Cerebellar nuclear complex (tissue), 1 donor: ENCODE measurements at regions not wholly inside any gene's neighbourhood (a gene's known extent, or its start where the extent isn't known, plus 50 kb on each side); places are given as distances from the start of the nearest gene placed in this dataset.
"Not testable (repeated sequence)": the region's sequence is repeated elsewhere in the genome, so short reads cannot be mapped to it uniquely, and the experiment has no call there.

Source experiments
- DNase-seq, 2 experiments: peaks; one replicate each; lab custom pipeline; 2025; lab: John Stamatoyannopoulos, UW

DNA sequence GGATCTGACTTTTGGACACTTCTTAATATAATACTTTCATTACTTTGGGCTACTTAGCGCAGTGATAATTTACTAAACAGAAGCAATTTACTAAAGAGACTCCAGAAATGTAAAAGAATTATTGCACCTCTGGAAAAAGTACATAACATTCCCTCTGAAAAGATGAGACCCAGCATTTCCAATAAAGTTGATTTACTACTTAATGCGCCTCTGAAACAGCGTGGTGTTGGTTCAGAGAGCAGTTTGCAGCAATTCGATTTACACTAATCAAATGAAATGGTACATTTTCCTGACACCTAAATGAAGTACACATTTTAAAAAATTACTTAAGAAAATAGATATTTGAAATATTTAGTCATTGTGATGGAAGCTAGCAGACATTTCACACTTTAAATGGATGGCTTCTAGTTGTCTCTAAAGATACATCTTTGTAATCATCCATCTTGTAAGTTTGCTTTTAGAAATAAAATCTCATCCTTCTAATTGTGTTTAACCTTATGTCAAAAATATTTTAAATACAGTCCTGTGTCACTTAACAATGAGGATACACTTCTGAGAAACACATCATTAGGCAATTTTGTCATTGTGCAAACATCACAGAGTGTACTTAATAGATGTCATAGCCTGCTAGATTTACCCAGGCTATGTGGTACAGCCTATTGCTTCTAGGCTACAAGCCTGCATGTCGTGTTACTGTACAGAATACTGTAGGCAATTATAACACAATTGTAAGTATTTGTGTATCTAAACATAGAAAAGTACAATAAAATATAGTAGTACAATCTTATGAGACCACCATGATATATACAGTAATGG lies 284.6 kb upstream of the UBE2E3 start:
- DNase-seq, result no peak

DNA sequence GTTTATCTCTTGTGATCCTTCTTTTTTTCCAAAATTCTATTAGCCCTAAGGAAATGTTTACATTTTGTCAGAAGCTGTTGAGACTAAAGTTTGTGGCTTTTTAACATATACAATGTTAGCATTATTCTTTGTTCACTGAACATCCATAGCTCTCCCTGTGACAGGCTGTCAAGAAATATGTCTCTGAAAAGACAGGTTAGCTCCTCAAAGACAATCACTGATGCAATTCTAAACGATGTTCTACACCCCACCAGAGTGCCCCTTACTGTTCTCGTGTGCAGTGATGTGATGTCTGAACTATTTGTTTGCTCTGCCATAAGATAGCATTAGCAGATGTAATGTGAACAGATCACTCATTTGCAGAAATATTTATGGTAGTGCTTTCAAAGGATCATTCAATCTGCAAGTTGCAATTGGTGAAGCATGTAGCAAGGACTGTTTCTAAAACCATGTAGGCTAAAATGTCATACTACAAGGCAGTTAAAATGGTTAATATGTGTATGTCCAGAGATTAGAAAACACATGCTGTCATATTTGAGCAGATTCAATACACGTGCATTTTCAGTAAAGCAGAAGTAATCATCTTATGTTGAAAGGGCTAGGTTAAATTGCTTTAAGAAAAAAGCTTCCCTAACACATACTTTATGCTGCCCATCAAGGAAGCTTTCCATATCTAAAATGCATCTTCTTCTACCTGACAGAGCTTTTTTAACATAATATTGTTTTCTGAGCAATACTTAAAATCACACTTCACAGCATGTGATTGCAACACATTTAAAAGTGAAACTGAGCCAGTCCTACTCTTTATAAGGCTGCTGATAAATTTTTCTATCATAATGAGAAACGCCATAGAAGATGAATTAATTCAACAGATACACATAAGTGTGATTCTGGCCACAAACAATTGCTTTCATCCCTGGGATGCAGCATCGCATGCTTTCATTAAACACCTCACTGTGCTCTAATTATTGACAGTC lies 285.7 kb upstream of the UBE2E3 start:
- DNase-seq, result no peak

DNA sequence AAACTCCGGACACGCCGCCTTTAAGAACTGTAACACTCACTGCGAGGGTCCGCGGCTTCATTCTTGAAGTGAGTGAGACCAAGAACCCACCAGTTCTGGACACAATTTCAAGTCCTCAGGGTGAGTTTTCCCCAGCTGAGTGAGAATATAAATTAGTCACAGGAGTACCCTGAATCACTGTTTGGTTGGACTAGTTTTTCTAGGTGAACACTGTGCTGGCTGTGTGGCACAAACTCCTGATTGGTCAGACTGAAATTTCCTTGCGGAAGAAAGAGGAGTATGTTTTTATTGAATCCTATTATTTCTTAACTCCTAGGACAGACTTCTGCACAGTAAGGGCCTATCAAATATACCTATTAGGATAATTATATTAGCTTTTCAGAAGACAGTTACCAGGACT lies 288.1 kb upstream of the UBE2E3 start:
- DNase-seq, result no peak

DNA sequence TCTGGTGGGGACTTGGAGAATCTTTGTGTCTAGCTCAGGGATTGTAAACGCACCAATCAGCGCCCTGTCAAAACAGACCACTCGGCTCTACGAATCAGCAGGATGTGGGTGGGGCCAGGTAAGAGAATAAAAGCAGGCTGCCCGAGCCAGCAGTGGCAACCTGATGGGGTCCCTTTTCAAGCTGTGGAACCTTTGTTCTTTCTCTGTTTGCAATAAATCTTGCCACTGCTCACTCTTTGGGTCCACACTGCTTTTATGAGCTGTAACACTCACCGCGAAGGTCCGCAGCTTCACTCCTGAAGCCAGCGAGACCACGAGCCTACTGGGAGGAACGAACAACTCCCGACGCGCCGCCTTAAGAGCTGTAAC lies 288.6 kb upstream of the UBE2E3 start:
- DNase-seq, result not testable (repeated sequence)

DNA sequence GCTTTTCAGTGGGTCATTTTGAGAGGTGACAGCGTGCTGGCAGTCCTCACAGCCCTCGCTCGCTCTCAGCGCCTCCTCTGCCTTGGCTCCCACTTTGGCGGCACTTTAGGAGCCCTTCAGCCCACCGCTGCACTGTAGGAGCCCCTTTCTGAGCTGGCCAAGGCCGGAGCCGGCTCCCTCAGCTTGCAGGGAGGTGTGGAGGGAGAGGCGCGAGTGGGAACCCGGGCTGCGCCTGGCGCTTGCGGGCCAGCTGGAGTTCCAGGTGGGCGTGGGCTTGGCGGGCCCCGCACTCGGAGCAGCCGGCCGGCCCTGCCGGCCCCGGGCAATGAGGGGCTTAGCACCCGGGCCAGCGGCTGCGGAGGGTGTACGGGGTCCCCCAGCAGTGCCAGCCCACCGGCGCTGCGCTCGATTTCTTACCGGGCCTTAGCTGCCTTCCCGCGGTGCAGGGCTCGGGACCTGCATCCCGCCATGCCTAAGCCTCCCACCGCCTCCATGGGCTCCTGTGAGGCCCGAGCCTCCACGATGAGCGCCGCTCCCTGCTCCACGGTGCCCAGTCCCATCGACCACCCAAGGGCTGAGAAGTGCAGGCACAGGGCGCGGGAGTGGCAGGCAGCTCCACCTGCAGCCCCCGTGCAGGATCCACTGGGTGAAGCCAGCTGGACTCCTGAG lies 289.1 kb upstream of the UBE2E3 start:
- DNase-seq, result not testable (repeated sequence)

DNA sequence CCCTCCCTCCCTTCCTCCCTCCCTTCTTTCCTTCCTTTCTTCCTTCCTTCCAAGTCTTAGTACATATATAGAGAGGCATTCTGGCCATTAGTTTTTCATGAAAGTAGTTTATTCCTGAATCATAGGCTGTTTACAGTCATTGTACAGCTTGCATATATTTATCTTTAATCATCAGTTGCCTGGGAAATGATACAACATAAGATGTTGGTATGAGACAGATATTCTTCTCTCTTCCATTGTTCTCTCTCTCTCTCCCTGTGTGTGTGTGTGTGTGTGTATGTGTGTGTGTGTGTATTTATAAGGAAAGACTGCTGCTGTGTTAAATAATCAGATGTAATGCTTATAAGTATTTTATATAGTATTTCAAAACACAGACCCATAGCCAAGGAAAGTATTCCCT lies 289.8 kb upstream of the UBE2E3 start:
- no peak for DNase-seq

DNA sequence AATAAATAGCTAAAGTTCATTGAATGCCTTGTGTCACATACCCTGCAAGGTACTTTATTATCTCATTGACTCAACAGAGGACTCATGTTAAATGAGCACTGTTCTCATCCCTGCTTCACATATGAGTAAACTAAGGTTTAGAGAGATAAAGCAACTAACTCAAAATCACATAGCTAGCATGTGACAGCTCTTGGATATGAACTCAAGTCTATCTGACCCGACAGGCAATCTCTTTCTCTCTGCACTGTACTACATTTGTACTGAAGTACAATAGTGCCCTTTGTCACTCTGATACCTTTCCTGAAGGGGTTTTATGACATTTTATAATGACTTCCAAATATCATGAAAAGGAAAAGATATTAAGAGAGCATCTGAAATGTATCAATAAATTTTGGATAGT lies 297.5 kb upstream of the UBE2E3 start:
- no peak for DNase-seq

DNA sequence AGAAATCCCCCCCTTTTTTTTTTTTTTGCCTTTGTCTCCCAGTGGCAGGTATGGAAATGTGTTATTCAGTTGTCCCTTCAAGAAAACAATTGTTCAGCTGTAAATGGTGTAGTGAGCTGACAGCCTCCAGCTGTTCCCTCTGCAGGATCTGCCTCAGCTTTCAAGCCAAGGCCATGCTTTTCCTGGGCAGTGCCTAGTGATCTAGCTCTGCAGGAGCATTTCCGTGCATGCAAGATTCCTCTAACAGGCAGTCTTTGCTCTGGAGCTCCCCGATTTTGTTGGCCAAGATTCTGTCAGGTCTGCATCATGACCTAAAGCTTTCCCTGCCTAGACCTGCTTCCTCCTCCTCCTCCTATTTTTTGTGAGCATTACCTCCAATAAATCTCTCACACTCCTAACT lies 300.7 kb upstream of the UBE2E3 start:
- DNase-seq, result no peak

DNA sequence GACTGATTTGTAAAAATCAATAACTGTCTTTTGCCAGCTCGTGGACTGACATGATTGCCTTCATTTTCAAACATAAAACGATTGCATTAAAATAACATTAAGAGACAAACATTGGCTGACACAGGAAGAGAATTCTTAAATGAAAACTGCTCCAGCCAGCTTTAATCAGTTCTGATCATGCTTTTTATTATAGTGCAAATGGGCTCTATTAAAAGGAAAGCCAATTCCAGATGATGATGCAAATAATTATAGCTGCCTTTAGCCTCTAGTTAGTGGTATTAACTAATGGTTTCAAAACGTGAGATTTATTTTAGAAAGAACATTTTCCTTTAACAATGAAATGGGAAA lies 301.8 kb upstream of the UBE2E3 start:
- DNase-seq, result no peak

DNA sequence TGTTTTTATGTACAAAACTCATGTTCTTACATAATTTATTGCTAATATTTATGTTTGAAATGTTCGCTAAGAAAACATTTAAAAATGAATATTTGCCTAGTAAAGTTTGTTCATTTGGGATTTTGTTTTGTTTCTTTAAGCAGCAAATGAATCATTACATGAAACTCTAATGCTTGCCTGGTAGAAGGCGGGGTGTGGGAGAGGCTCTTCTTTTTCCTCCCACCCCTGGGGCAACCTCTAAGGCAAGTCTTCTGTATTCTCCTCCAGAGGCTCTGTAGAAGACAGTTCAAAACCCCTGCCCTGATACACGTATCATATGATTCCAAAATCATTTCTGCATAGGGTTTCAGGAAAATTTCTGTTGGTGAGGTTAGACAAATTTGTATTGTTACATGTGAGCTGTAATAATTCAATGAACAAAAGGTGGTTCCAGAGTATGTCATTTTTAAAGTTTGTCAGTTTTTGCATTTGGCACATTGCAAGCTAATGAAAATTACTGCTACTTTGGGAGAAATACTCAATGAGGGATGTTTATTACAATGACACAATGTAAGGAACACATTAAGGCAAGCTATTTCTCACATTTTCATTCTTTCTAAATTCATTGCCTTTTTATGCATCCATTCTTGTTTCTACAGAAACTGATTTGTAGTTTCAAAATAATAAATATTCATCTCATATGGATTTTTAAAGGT lies 302.3 kb upstream of the UBE2E3 start:
- DNase-seq, result no peak

DNA sequence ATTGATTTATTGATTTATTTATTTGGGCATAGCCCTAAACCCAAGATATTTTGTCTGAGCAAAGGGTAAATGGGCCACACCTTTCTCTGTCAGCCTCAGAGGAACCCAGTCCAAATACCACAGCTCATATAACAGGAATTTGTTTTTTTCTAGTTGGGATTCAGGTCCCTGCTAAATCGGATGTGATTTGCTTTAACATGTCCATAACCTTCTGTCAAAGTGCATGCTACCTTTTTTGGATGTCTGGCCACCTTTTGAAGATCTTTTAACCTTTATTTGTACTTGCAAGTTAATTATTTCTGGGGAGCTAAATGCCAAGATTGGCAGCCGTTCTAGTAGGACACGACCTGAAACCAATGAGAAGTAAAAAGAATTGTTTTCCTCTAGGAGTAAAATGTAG lies 303.2 kb upstream of the UBE2E3 start:
- DNase-seq, result no peak

DNA sequence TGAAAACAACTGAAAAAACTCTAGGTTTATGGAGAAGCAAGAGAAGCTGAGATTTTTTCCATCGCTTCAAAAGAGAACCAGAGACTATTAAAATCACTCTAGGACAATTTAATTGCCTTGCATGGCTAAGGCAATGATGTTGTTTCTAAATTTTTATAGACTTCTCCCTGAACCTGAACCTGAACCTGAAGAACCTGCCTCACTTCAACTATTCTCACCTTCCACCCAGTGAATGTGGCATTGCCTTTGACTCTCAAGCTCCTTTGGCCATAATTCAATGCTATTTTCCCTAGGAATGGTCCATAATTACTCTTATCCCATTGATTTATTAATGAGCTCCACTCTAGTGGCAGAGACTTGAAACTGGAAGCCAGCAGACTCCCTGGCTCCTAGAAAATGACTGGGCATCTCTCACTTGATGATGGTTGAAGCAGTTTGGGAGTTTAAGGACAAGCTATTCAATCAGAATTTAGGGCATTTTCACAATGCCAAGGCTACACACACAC lies 303.8 kb upstream of the UBE2E3 start:
- no peak for DNase-seq

DNA sequence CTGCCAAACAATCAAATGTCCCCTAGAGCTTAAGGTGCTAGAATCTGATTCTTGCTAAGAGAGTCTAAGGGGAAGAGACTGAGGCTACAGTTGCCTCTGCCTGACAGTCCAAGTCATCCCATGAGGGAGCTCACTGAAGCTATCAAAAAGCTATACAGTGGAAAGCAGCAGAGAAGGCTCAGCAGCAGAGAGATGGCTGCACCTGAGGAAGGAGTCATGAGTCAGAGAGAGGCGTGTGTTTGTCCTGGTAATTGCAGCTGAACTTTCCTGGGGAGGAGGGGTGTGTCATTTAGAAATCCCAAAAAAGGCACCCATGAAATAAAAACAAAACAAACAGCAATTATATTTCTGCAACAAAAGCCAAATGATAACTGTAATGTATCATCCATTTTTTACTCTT lies 305.2 kb upstream of the UBE2E3 start:
- DNase-seq, result no peak

DNA sequence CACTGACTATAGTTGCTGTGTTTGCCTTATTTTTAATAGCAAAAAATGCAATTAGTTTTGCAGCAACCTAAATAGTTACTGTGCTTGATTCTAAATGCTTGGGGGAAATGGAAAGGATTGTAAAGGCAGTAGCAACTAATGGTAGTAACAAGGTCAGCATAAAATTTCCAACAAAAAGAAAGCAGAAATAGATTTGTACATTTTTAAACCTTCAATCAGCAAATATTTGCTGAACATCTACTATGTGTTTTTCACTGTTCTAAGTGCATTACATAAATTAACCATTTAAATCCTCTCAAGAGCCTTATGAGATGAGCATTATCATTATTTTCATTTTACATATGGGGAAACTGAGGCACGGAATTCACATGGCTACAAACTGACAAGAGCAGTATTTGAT lies 308.0 kb upstream of the UBE2E3 start:
- DNase-seq, result no peak

DNA sequence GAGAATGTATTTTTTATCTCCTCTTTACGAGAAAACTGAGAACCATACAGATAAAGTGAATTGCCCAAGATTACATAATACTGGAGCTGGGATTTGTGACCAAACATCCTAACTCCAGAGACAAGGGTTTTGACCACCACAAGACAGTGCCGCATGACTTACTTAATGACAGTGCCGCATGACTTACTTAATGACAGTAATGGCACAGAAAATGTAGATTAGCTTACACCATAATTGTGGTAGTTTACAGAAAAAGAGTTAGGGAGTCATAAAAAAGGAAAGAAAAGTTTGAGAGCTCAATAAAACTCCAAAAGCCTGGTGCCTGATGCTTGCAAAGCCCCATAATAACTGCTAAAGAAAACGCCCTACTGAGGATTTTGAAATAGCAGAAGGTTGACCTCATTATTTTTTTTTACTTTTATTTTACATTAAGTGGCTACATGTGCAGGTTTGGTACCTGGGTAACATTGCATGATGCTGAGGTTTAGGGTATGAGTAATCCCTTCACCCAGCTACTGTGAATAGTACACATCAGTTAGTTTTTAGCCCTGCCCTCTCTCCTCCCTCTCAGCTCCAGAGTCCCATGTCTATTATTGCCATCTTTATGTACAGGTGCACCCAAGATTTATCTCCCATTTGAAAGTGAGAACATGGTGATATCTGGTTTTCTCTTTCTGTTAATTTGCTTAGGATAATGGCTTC lies 310.0 kb upstream of the UBE2E3 start:
- no peak for DNase-seq

DNA sequence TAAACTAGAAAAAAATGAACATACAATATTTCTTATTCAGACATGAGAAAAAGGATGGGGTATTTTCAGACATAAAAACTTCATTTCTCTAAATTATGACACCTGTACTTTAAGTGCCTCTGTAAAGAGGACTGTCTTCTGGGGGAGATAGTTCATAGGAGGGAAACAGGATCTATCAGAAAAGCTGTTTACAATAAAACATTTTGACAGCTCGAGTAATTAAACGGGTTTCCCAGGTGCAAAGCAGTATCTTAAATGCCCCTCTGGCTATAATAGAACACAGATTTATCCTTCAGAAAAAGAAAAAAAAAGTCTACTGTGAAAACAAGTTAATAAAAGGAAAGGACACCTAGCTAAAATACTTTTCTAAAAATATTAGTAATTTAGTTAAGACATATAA lies 311.4 kb upstream of the UBE2E3 start:
- DNase-seq, result no peak

DNA sequence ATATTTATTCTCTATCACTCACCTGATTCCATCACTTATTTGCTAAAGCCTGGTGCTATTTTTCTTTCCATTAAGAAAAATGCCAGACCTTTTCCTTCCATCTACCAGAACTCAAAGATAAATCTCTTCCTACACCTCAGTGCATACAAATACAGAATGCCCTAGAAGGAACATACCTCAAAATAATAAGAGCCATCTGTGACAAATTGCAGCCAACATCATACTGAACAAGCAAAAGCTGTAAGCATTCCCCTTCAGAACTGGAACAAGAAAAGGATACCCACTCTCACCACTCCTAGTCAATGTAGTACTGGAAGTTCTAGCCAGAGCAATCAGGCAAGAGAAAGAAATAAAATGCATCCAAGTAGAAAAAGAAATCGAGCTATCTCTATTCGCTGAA lies 315.9 kb upstream of the UBE2E3 start:
- DNase-seq, result no peak

DNA sequence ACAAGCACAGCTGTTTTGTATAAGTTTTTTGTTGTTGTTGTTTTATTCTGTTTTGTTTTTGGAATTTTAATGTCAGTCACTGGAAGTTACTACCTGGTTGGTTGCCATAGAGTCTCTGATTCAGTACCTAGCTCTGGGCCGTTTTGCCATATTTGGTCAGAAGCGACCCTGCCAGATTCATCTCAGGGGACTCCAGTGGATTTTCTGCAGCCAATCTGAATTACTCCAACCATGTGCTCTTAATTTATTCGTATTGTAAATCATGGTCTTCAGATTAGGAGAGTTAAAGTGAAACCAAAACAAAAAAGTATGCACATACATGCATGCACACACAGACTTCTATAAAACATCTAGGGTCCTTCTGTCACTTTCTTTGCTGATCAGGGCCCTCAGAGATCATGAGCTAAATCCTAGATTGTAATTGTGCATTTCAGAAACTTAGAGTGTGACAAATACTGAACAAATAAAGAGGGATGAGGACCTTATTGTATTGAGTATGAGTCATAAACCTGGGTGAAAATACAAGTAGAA lies 317.4 kb upstream of the UBE2E3 start:
- no peak for DNase-seq

DNA sequence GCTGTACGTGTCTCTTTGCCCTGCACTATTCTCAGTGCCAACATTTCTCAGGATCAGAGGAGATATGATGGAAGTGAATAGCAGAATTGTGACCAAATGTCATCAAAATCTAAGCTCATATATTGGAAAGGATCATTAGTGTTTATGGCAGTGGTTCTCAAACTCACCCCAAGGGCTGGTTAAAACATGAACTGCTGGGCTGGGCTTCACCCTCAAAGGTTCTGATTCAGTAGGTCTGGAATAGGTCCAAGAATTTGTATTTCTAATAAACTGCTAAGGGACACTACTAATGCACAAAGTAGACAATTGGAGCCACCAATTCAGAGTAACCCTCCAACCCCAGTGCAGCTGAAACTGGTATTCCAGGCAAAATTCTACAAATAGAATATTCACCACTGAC lies 317.9 kb upstream of the UBE2E3 start:
- no peak for DNase-seq

DNA sequence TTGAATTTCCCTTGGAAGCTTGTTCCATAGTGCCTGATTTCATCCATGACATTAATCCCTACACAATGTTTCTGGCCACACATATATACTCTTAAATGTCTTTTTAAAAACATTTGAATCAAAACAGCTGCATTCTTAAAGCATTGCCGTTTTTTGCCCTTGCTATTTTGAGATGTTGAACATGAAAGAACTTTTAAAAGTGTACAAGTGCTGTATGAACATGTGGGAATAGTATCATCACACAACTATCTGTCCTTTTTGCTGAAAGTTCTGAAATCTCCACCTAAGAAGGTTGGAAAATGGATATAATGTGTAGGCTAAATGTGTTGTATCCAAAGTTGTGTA lies 318.7 kb upstream of the UBE2E3 start:
- no peak for DNase-seq
